CD4-positive, alpha-beta memory T cell (primary cell): ENCODE measurements at regions not wholly inside any gene's neighbourhood (a gene's known extent, or its start where the extent isn't known, plus 50 kb on each side); places are given as distances from the start of the nearest gene placed in this dataset.
"Not testable (repeated sequence)": the region's sequence is repeated elsewhere in the genome, so short reads cannot be mapped to it uniquely, and the experiment has no call there.

Experiments
- CTCF ChIA-PET: fragments of 350-600 bp; sonication (Branson Sonifier 250); formaldehyde crosslinking; loops from one replicate; lab custom pipeline; 2021; ENCODE audit warnings: inconsistent platforms; ENCODE audit not compliant: partially characterized antibody; lab: Charles Lee
- POLR2A ChIA-PET: fragments of 350-600 bp; sonication (Branson Sonifier 250); formaldehyde crosslinking; loops from one replicate; lab custom pipeline; 2021; ENCODE audit not compliant: partially characterized antibody; lab: Charles Lee
- DNase-seq, 5 donors: peaks; one replicate each; pipeline versions ENCODE4 v3.0.0 to v3.0.0-alpha.2; 2020 to 2022; ENCODE audit warnings: mixed read lengths in 1 of 5
- H3K27ac ChIP-seq: one replicate; pipeline ENCODE4 v1.7.0; 2013; ENCODE audit warnings: low read depth, low read length
- H3K27me3 ChIP-seq: 2 replicates; pipeline ENCODE4 v1.7.0; 2013; ENCODE audit warnings: mild to moderate bottlenecking, low read length, moderate library complexity; ENCODE audit not compliant: insufficient read depth
- H3K36me3 ChIP-seq: 2 replicates; pipeline ENCODE4 v1.7.0; 2013; ENCODE audit warnings: mild to moderate bottlenecking, low read length, moderate library complexity; ENCODE audit not compliant: insufficient read depth
- H3K4me1 ChIP-seq: 2 replicates; pipeline ENCODE4 v1.7.0; 2013; ENCODE audit warnings: mild to moderate bottlenecking, low read length, moderate library complexity; ENCODE audit not compliant: insufficient read depth
- H3K4me3 ChIP-seq, 2 donors: one replicate each; pipeline ENCODE4 v1.7.0; 2013; ENCODE audit warnings: low read length in 2 of 2, mild to moderate bottlenecking in 1 of 2
- H3K9me3 ChIP-seq, 2 donors: one replicate each; pipeline ENCODE4 v1.7.0; 2013; ENCODE audit warnings: low read length in 2 of 2, control low read depth in 1 of 2; ENCODE audit not compliant: control insufficient read depth in 1 of 2
- H3K27ac Mint-ChIP-seq, 7 donors: one replicate each; pipeline ENCODE4 v1.8.0; 2020 to 2021; ENCODE audit warnings: mixed read lengths in 7 of 7, mild to moderate bottlenecking in 6 of 7, inconsistent platforms in 3 of 7, moderate library complexity in 3 of 7
- H3K27me3 Mint-ChIP-seq, 2 donors: one replicate each; pipeline ENCODE4 v1.8.0; 2020 to 2021; ENCODE audit warnings: mixed read lengths in 2 of 2
- H3K36me3 Mint-ChIP-seq, 2 donors: one replicate each; pipeline ENCODE4 v1.8.0; 2020 to 2021; ENCODE audit warnings: mixed read lengths in 2 of 2, inconsistent platforms in 1 of 2, mild to moderate bottlenecking in 1 of 2
- H3K4me1 Mint-ChIP-seq, 4 donors: one replicate each; pipeline ENCODE4 v1.8.0; 2020 to 2021; ENCODE audit warnings: mixed read lengths in 4 of 4, mild to moderate bottlenecking in 1 of 4
- H3K4me3 Mint-ChIP-seq, 8 donors: one replicate each; pipeline ENCODE4 v1.8.0; 2020 to 2021; ENCODE audit warnings: mixed read lengths in 8 of 8, mild to moderate bottlenecking in 7 of 8, moderate library complexity in 6 of 8, inconsistent platforms in 3 of 8
- H3K9me3 Mint-ChIP-seq, 8 donors: one replicate each; pipeline ENCODE4 v1.8.0; 2020 to 2021; ENCODE audit warnings: mixed read lengths in 8 of 8, mild to moderate bottlenecking in 5 of 8, inconsistent platforms in 3 of 8, moderate library complexity in 1 of 8
- intact Hi-C: fragments of 100-400 bp; cut with micrococcal nuclease; formaldehyde crosslinking; loops from one replicate; pipeline ENCODE4 v1.15.1; 2023

DNA sequence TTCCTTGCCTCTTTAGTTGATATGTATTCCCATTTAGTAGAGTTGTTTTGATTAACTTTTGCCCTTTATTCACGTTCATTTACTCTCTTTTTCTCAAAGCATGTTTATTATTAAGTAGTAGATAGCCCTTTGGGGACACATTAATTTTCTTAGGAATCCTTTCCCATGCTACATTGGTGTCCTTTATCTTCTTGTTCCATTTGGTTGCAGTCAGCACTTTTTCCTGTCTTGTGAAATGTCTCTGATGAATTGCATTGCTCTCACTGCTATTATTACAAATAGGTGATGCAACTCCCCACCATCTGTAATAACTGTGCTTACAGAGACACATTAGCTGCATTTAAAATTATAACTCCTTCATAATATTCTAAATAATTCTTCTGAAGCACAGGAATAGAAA is 428.5 kb upstream of the CNTNAP5 start:
- no peaks in the 10 kb centered on the region for H3K36me3 ChIP-seq
- Mint-ChIP-seq H3K27me3 (no peaks in the 10 kb centered on the region), H3K4me1 (no peaks in the 10 kb centered on the region), H3K4me3 (no peak overlapping the region), H3K36me3 (no peaks in the 10 kb centered on the region), H3K9me3 (peaks cover 6 to 30% (median 13%) of the 10 kb centered on the region in 8 donors), H3K27ac (no peak overlapping the region)
- H3K27me3 ChIP-seq: no peaks in the 10 kb centered on the region
- POLR2A ChIA-PET: no interaction called here
- intact Hi-C loops: no loop called here
- CTCF ChIA-PET: no interaction called here
- no peak overlapping the region for H3K27ac ChIP-seq
- H3K9me3 ChIP-seq: no peaks in the 10 kb centered on the region
- no peak overlapping the region for H3K4me3 ChIP-seq
- DNase-seq: no peak
- no peaks in the 10 kb centered on the region for H3K4me1 ChIP-seq

DNA sequence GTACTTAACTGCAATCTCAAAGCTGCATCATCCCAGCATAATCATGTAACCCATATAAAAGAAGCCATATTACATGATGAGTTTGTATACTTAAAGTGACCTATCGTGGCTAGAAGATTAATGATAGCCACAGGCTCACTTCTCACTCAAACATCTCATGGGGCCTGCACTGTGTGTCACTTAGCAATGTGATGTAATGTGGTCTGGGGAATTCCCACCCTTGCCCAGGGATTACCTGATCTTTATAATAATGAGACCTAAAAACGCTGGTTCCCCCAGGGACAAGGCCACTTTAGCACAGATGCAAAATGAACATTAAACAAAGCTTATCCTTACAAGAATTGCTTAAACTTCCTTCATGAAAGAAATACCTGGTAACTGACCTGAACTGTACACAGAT is 427.1 kb upstream of the CNTNAP5 start:
- H3K27ac Mint-ChIP-seq: no peak overlapping the region
- H3K27me3 Mint-ChIP-seq: no peaks in the 10 kb centered on the region
- intact Hi-C loops: no loop called here
- CTCF ChIA-PET: no interaction called here
- H3K4me3 Mint-ChIP-seq: no peak overlapping the region
- H3K27ac ChIP-seq: no peak overlapping the region
- no peak overlapping the region for H3K4me3 ChIP-seq
- no peaks in the 10 kb centered on the region for H3K36me3 ChIP-seq
- H3K4me1 Mint-ChIP-seq: no peaks in the 10 kb centered on the region
- POLR2A ChIA-PET: no interaction called here
- H3K9me3 Mint-ChIP-seq: peaks cover 4 to 33% (median 11%) of the 10 kb centered on the region in 8 donors
- H3K4me1 ChIP-seq: no peaks in the 10 kb centered on the region
- H3K27me3 ChIP-seq: no peaks in the 10 kb centered on the region
- no peaks in the 10 kb centered on the region for H3K36me3 Mint-ChIP-seq
- no peak for DNase-seq
- H3K9me3 ChIP-seq: no peaks in the 10 kb centered on the region

DNA sequence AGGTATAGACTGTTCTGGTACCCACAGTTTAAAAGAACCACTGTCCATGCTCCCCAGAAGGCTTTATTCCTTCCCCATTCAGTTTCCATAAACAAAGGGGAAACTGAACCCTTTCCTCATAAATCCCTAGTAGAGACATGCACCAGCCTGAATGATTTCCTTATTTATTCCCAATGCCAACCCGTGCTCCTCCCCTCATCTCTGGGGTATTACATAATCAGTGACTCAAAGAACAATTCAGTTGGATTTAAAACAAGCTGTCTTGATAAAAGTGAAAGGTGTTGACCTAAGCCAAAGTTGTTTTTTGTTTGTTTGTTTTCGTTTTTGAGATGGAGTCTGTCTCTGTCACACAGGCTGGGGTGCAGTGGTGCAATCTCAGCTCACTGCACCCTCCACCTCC is 418.5 kb upstream of the CNTNAP5 start:
- Mint-ChIP-seq H3K4me3 (no peak overlapping the region), H3K4me1 (no peaks in the 10 kb centered on the region), H3K9me3 (peaks cover under 1 to 25% (median 13%) of the 10 kb centered on the region in 8 donors), H3K36me3 (peaks cover 0 to 1% of the 10 kb centered on the region in 2 donors), H3K27me3 (no peaks in the 10 kb centered on the region), H3K27ac (no peak overlapping the region)
- no peaks in the 10 kb centered on the region for H3K9me3 ChIP-seq
- no peaks in the 10 kb centered on the region for H3K36me3 ChIP-seq
- intact Hi-C loops: no loop called here
- POLR2A ChIA-PET: no interaction called here
- DNase-seq: no peak
- H3K27ac ChIP-seq: no peak overlapping the region
- no peaks in the 10 kb centered on the region for H3K27me3 ChIP-seq
- H3K4me3 ChIP-seq: no peak overlapping the region
- CTCF ChIA-PET: no interaction called here
- no peaks in the 10 kb centered on the region for H3K4me1 ChIP-seq

DNA sequence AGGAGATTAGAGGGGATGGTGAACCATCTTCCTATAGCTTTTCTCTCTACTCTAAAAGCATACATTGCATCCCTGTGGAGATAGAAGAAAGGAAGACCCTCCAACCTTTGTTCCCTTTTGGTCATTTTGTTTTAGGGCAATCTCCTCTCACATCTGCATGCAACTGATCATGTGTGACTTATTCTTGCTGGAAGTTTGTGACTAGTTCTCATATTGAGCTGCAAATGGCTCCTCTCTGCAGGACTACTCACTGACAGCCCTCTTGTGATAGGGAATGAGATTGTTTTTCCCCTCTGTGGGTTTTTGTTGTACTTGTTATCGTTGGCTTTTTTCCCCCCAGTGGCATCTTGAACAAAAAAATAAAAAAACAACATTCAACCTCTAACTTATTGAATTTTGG is 416.0 kb upstream of the CNTNAP5 start:
- intact Hi-C loops: no loop called here
- H3K27me3 ChIP-seq: no peaks in the 10 kb centered on the region
- H3K36me3 Mint-ChIP-seq: peaks cover 0 to 1% of the 10 kb centered on the region in 2 donors
- no peaks in the 10 kb centered on the region for H3K27me3 Mint-ChIP-seq
- H3K27ac Mint-ChIP-seq: no peak overlapping the region
- no peak overlapping the region for H3K4me3 ChIP-seq
- POLR2A ChIA-PET: no interaction called here
- no peak for DNase-seq
- H3K4me1 Mint-ChIP-seq: no peaks in the 10 kb centered on the region
- peaks cover 0 to 30% (median 15%) of the 10 kb centered on the region in 8 donors for H3K9me3 Mint-ChIP-seq
- no peaks in the 10 kb centered on the region for H3K4me1 ChIP-seq
- H3K27ac ChIP-seq: no peak overlapping the region
- CTCF ChIA-PET: no interaction called here
- no peak overlapping the region for H3K4me3 Mint-ChIP-seq
- no peaks in the 10 kb centered on the region for H3K9me3 ChIP-seq
- no peaks in the 10 kb centered on the region for H3K36me3 ChIP-seq

DNA sequence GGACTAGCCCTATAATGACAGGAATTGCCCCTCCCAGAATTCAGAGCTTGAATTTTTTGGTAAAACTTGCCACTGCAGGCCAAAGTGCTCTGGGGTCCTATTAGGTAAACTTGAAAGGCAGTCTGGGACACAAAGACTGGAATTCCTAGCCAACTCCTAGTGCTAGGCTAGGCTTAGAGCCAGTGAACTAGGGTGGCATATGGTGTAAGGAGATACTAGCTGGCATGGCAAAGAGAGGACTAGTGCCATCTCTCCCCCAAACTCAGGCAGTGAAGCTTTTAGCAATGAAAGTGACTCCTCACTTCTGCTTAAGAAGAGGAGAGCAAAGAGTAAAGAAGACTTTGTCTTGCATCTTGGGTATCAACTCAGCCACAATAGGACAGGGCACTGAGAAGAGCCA is 410.5 kb upstream of the CNTNAP5 start:
- ChIA-PET POLR2A (no interaction called here), CTCF (no interaction called here)
- Mint-ChIP-seq H3K4me1 (no peaks in the 10 kb centered on the region), H3K27me3 (no peaks in the 10 kb centered on the region), H3K27ac (no peak overlapping the region), H3K36me3 (peaks cover 0 to 1% of the 10 kb centered on the region in 2 donors), H3K9me3 (peaks cover 0 to 36% (median 23%) of the 10 kb centered on the region in 8 donors), H3K4me3 (no peak overlapping the region)
- intact Hi-C loops: no loop called here
- no peak for DNase-seq
- Histone ChIP-seq H3K4me1 (no peaks in the 10 kb centered on the region), H3K27me3 (no peaks in the 10 kb centered on the region), H3K9me3 (no peaks in the 10 kb centered on the region), H3K4me3 (no peak overlapping the region), H3K36me3 (no peaks in the 10 kb centered on the region), H3K27ac (no peak overlapping the region)

DNA sequence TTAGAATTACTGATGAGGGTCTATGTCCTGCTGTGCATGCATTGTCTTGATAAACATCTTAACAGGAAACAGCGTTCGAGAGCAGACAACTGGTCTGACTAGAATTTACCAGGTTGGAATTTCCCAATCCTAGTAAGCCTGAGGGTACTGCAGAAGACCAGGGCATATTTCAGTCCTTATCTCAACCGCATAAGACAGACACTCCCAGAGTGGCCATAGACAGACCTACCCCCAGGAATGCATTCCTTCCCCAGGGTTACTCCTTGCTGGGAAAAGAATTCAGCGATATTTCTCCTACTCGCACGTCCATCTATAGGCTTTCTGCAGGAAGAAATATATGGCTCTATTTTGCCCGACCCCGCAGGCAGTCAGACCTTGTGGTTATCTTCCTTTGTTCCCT is 406.4 kb upstream of the CNTNAP5 start:
- H3K9me3 Mint-ChIP-seq: peaks cover 0 to 35% (median 18%) of the 10 kb centered on the region in 8 donors
- H3K4me1 ChIP-seq, DNase-seq, H3K27me3 ChIP-seq, H3K27ac Mint-ChIP-seq, H3K9me3 ChIP-seq, POLR2A ChIA-PET, H3K4me1 Mint-ChIP-seq, H3K36me3 Mint-ChIP-seq, H3K36me3 ChIP-seq, intact Hi-C loops, H3K4me3 Mint-ChIP-seq, H3K4me3 ChIP-seq, H3K27ac ChIP-seq, H3K27me3 Mint-ChIP-seq, CTCF ChIA-PET: not testable (repeated sequence)

DNA sequence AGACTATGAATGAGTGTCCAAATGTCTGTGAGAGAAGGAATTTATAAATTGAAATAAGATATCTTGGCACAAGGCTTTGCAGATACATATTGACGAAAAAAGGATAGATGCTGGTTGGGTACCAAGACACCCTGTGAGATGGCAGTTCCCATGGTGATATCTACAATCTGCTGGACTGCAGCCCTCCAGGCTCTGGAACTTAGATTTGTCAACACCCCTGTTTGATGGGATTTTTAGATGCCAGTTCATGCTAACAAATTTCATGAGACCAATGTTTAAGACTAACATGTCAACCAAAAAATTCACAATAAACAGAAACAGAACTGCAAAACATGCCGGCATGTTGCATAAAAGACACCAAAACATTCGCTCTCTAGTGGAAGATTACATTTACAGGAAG is 400.3 kb upstream of the CNTNAP5 start:
- CTCF ChIA-PET: no interaction called here
- intact Hi-C loops: no loop called here
- H3K36me3 Mint-ChIP-seq: no peaks in the 10 kb centered on the region

GRCh38 chr2:123636232-123636631 is 388.9 kb upstream of the CNTNAP5 start:
- Mint-ChIP-seq H3K4me3 (no peak overlapping the region), H3K27ac (no peak overlapping the region), H3K36me3 (no peaks in the 10 kb centered on the region), H3K4me1 (no peaks in the 10 kb centered on the region), H3K27me3 (no peaks in the 10 kb centered on the region), H3K9me3 (peaks cover 2 to 11% (median 8%) of the 10 kb centered on the region in 8 donors)
- H3K4me1 ChIP-seq: no peaks in the 10 kb centered on the region
- H3K27ac ChIP-seq: no peak overlapping the region
- H3K4me3 ChIP-seq: no peak overlapping the region
- H3K27me3 ChIP-seq: no peaks in the 10 kb centered on the region
- H3K36me3 ChIP-seq: no peaks in the 10 kb centered on the region
- no peak for DNase-seq
- POLR2A ChIA-PET: no interaction called here
- no peaks in the 10 kb centered on the region for H3K9me3 ChIP-seq
- intact Hi-C loops: no loop called here
- CTCF ChIA-PET: no interaction called here

More for the DNA sequence above, 400.3 kb upstream of the CNTNAP5 start:
- POLR2A ChIA-PET: no interaction called here
- no peak for DNase-seq
- no peaks in the 10 kb centered on the region for H3K27me3 Mint-ChIP-seq
- H3K27ac ChIP-seq: no peak overlapping the region
- H3K4me3 ChIP-seq: no peak overlapping the region
- no peaks in the 10 kb centered on the region for H3K4me1 ChIP-seq
- H3K36me3 ChIP-seq: no peaks in the 10 kb centered on the region
- no peaks in the 10 kb centered on the region for H3K4me1 Mint-ChIP-seq
- H3K27ac Mint-ChIP-seq: no peak overlapping the region
- no peaks in the 10 kb centered on the region for H3K27me3 ChIP-seq
- H3K9me3 Mint-ChIP-seq: peaks cover 2 to 26% (median 10%) of the 10 kb centered on the region in 8 donors
- no peak overlapping the region for H3K4me3 Mint-ChIP-seq
- H3K9me3 ChIP-seq: no peaks in the 10 kb centered on the region
